H1 (cell line): ENCODE measurements at regions not wholly inside any gene's neighbourhood (a gene's known extent, or its start where the extent isn't known, plus 50 kb on each side); places are given as distances from the start of the nearest gene placed in this dataset.
"Not testable (repeated sequence)": the region's sequence is repeated elsewhere in the genome, so short reads cannot be mapped to it uniquely, and the experiment has no call there.

Experiments
- CTCF ChIA-PET: fragments of 300-600 bp; sonication (Branson Sonifier 250); formaldehyde crosslinking; loops from one replicate; lab custom pipeline; 2021; ENCODE audit not compliant: partially characterized antibody; lab: Charles Lee
- POLR2A ChIA-PET: fragments of 300-600 bp; sonication (Branson Sonifier 250); formaldehyde crosslinking; loops from one replicate; lab custom pipeline; 2021; ENCODE audit warnings: inconsistent platforms; ENCODE audit not compliant: partially characterized antibody; lab: Charles Lee
- DNase-seq, 2 experiments: peaks; one replicate each; pipeline versions ENCODE4 v3.0.0 to v3.0.0-alpha.2; 2010 to 2022; ENCODE audit warnings: low spot score in 2 of 2, low read depth in 1 of 2, mixed read lengths in 1 of 2
- FAIRE-seq: peaks from 2 replicates; lab custom pipeline; 2011; peaks lifted over from hg19 to GRCh38; lab: Jason Lieb, UNC
- H2AFZ ChIP-seq: 2 replicates; pipeline ENCODE4 v1.8.1; 2012; ENCODE audit warnings: low read length, inconsistent platforms
- H2AK5ac ChIP-seq: 2 replicates; pipeline ENCODE4 v1.6.1; 2013; ENCODE audit warnings: low read depth, low read length
- H2BK120ac ChIP-seq: replicated peaks from 2 replicates; pipeline ENCODE3; 2013; ENCODE audit warnings: low read depth, low read length, inconsistent platforms
- H2BK12ac ChIP-seq: 2 replicates; pipeline ENCODE4 v1.6.1; 2013; ENCODE audit warnings: low read depth, low read length
- H2BK15ac ChIP-seq: 2 replicates; pipeline ENCODE4 v1.6.1; 2013; ENCODE audit warnings: low read length
- H2BK20ac ChIP-seq: 2 replicates; pipeline ENCODE4 v1.6.1; 2013; ENCODE audit warnings: low read length
- H2BK5ac ChIP-seq: 2 replicates; pipeline ENCODE4 v1.6.1; 2013; ENCODE audit warnings: low read depth, low read length
- H3K14ac ChIP-seq: 2 replicates; pipeline ENCODE4 v1.6.1; 2013; ENCODE audit warnings: inconsistent platforms; ENCODE audit not compliant: insufficient read length
- H3K18ac ChIP-seq: 2 replicates; pipeline ENCODE4 v1.6.1; 2013; ENCODE audit warnings: low read length; ENCODE audit errors: extremely low read depth
- H3K23ac ChIP-seq: 2 replicates; pipeline ENCODE4 v1.6.1; 2013; ENCODE audit warnings: inconsistent platforms; ENCODE audit not compliant: insufficient read length
- H3K23me2 ChIP-seq: 2 replicates; pipeline ENCODE4 v1.6.1; 2013; ENCODE audit warnings: low read depth, low read length
- H3K27ac ChIP-seq: 2 replicates; pipeline ENCODE4 v1.6.1; 2011; ENCODE audit warnings: low read depth, low read length, inconsistent platforms
- H3K27me3 ChIP-seq, 4 experiments: replicated peaks in 1 of 4; 1 replicate in 1 of 4; 2 replicates in 3 of 4; pipeline versions ENCODE4 v1.6.1 to v1.8.1; 2011 to 2013; ENCODE audit warnings: low read length in 3 of 4, mild to moderate bottlenecking in 3 of 4, inconsistent platforms in 2 of 4, mixed read lengths in 2 of 4, moderate library complexity in 1 of 4; ENCODE audit not compliant: control insufficient read depth in 3 of 4, insufficient read depth in 3 of 4; ENCODE audit errors: extremely low read depth in 1 of 4
- H3K36me3 ChIP-seq, 4 experiments: 2 replicates each; pipeline versions ENCODE4 v1.6.1 to v1.8.1; 2011 to 2013; ENCODE audit warnings: mild to moderate bottlenecking in 4 of 4, low read length in 3 of 4, moderate library complexity in 2 of 4, control low read depth in 1 of 4, inconsistent platforms in 1 of 4; ENCODE audit not compliant: insufficient read depth in 4 of 4, control insufficient read depth in 2 of 4
- H3K4ac ChIP-seq: replicated peaks from 2 replicates; pipeline ENCODE3; 2013; ENCODE audit warnings: low read length, low read depth, mixed read lengths, inconsistent platforms; ENCODE audit not compliant: insufficient read length
- H3K4me1 ChIP-seq, 4 experiments: replicated peaks in 1 of 4; 1 replicate in 1 of 4; 2 replicates in 3 of 4; pipeline versions ENCODE4 v1.6.1 to v1.8.1; 2011 to 2013; ENCODE audit warnings: low read length in 3 of 4, inconsistent platforms in 2 of 4, mixed read lengths in 1 of 4; ENCODE audit not compliant: insufficient read depth in 4 of 4, control insufficient read depth in 3 of 4
- H3K4me2 ChIP-seq, 2 experiments: 2 replicates each; pipeline versions ENCODE4 v1.6.1 to v1.8.1; 2011 to 2013; ENCODE audit warnings: low read depth in 2 of 2, low read length in 2 of 2, control low read depth in 1 of 2, inconsistent platforms in 1 of 2, mild to moderate bottlenecking in 1 of 2; ENCODE audit not compliant: insufficient read depth in 1 of 2
- H3K4me3 ChIP-seq, 4 experiments: fragments of 200-600, 300-600 bp in 1 of 4; sonication (generic), shearing (Covaris generic), sonication (Bioruptor Twin) in 1 of 4; 2 replicates each; pipeline versions ENCODE4 v1.5.1 to v1.8.1; 2011 to 2016; ENCODE audit warnings: low read length in 4 of 4, low read depth in 3 of 4, control low read depth in 2 of 4, inconsistent platforms in 2 of 4, mild to moderate bottlenecking in 2 of 4, mixed read lengths in 1 of 4, moderate library complexity in 1 of 4; ENCODE audit not compliant: insufficient read depth in 2 of 4; ENCODE audit errors: extremely low read depth in 1 of 4
- H3K56ac ChIP-seq: replicated peaks from 2 replicates; pipeline ENCODE3; 2013; ENCODE audit warnings: low read depth, mild to moderate bottlenecking, mixed read lengths, low read length, inconsistent platforms; ENCODE audit not compliant: insufficient read length
- H3K79me1 ChIP-seq: 2 replicates; pipeline ENCODE4 v1.6.1; 2013; ENCODE audit warnings: low read depth, low read length, control low read depth
- H3K79me2 ChIP-seq, 2 experiments: 2 replicates each; pipeline versions ENCODE4 v1.6.1 to v1.8.1; 2012 to 2013; ENCODE audit warnings: low read length in 2 of 2, mild to moderate bottlenecking in 2 of 2, inconsistent platforms in 1 of 2; ENCODE audit not compliant: insufficient read depth in 2 of 2, control insufficient read depth in 1 of 2
- H3K9ac ChIP-seq, 4 experiments: replicated peaks in 1 of 4; 1 replicate in 1 of 4; 2 replicates in 3 of 4; pipeline versions ENCODE4 v1.6.1 to v1.8.1; 2011 to 2013; ENCODE audit warnings: low read depth in 3 of 4, low read length in 3 of 4, control low read depth in 2 of 4, mild to moderate bottlenecking in 2 of 4, moderate library complexity in 2 of 4, inconsistent platforms in 1 of 4; ENCODE audit errors: extremely low read depth in 1 of 4
- H3K9me3 ChIP-seq, 2 experiments: 2 replicates each; pipeline versions ENCODE4 v1.6.1 to v1.8.1; 2012 to 2013; ENCODE audit warnings: mild to moderate bottlenecking in 2 of 2, moderate library complexity in 2 of 2, control low read depth in 1 of 2, inconsistent platforms in 1 of 2, low read depth in 1 of 2, low read length in 1 of 2, mixed read lengths in 1 of 2; ENCODE audit not compliant: insufficient read depth in 2 of 2
- H4K20me1 ChIP-seq, 2 experiments: replicated peaks in 1 of 2; 2 replicates each; pipeline versions ENCODE3 to v1.8.1; 2011 to 2013; ENCODE audit warnings: inconsistent platforms in 2 of 2, low read length in 2 of 2, mild to moderate bottlenecking in 1 of 2; ENCODE audit not compliant: insufficient read depth in 2 of 2, control insufficient read depth in 1 of 2
- H4K5ac ChIP-seq: 2 replicates; pipeline ENCODE4 v1.6.1; 2013; ENCODE audit warnings: low read length, low read depth, mixed read lengths, inconsistent platforms; ENCODE audit not compliant: insufficient read length
- H4K8ac ChIP-seq: 2 replicates; pipeline ENCODE4 v1.8.0; 2013; ENCODE audit warnings: mild to moderate bottlenecking, moderate library complexity, low read length, inconsistent platforms; ENCODE audit not compliant: insufficient read depth; ENCODE audit errors: extremely low read depth
- H4K91ac ChIP-seq: replicated peaks from 2 replicates; pipeline ENCODE3; 2013; ENCODE audit warnings: low read length, mixed read lengths, inconsistent platforms; ENCODE audit not compliant: insufficient read length
- WGBS, 2 experiments: shearing (Covaris generic) in 1 of 2; methylation state at CpG; one replicate each; pipeline versions ENCODE4 v1.1.6 to v1.1.7; 2013 to 2015; ENCODE audit warnings: low lambda C conversion rate in 2 of 2, mixed read lengths in 2 of 2, inconsistent platforms in 1 of 2, low coverage in 1 of 2, missing lambda C conversion rate in 1 of 2; ENCODE audit not compliant: insufficient replicate concordance in 2 of 2, insufficient coverage in 1 of 2, insufficient read length in 1 of 2; ENCODE audit errors: extremely low coverage in 1 of 2, missing lambda C conversion rate in 1 of 2; 5-methylcytosine and 5-hydroxymethylcytosine counted together

GRCh38 chr7:35910621-35911020, 109.8 kb downstream of the SEPTIN7 start:
- H2BK12ac ChIP-seq, H2BK15ac ChIP-seq, H2BK120ac ChIP-seq, H3K9me3 ChIP-seq, H3K4ac ChIP-seq, H3K14ac ChIP-seq, H3K79me1 ChIP-seq, H3K79me2 ChIP-seq, H3K23ac ChIP-seq, FAIRE-seq, H3K4me3 ChIP-seq, DNase-seq, H2AK5ac ChIP-seq, H4K20me1 ChIP-seq, H3K18ac ChIP-seq, H2BK20ac ChIP-seq, H3K27ac ChIP-seq, H3K23me2 ChIP-seq, H3K9ac ChIP-seq, H2BK5ac ChIP-seq, H3K36me3 ChIP-seq, H4K5ac ChIP-seq, H3K27me3 ChIP-seq, H3K56ac ChIP-seq, H4K91ac ChIP-seq, POLR2A ChIA-PET, H3K4me2 ChIP-seq, H2AFZ ChIP-seq, H4K8ac ChIP-seq: not testable (repeated sequence)
- CTCF ChIA-PET: interaction anchor here (1.6 to 1.9 kb wide), 2 partner anchors 197 to 201 kb away, joined by 4 to 5 read pairs; no protein-coding TSS in a partner anchor
- 92% methylated on average over 3 of the region's 3 CpGs; no CpG with 5 or more reads in 1 of the 2 experiments for WGBS, 2 experiments
- peaks cover 2 to 14% (median 8%) of the 10 kb centered on the region in 4 experiments; a peak in 6 of 7 replicates for H3K4me1 ChIP-seq

DNA sequence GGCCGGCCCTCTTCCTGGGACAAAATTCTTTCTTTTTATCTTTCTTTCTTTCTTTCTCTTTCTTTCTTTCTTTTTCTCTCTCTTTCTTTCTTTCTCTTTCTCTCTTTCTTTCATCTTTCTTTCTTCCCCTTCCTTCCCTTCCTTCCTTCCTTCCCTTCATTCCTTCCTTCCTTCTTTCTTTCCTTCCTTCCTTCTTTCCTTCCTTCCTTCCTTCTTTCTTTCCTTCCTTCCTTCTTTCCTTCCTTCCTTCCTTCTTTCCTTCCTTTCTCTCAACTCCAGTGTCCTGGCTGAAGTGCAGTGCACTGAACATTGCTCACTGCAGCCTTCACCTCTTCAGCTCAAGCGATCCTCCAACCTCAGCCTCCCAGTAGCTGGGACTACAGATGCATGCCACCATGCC, 112.5 kb downstream of the SEPTIN7 start:
- H4K5ac ChIP-seq, H4K20me1 ChIP-seq, H2BK20ac ChIP-seq, H3K4me2 ChIP-seq, H3K9ac ChIP-seq, H3K23ac ChIP-seq, H2AK5ac ChIP-seq, H3K23me2 ChIP-seq, FAIRE-seq, H3K4me3 ChIP-seq, H3K27ac ChIP-seq, H2BK5ac ChIP-seq, H3K79me2 ChIP-seq, H4K8ac ChIP-seq, H2BK15ac ChIP-seq, H2BK12ac ChIP-seq, H3K79me1 ChIP-seq, H2BK120ac ChIP-seq, H3K56ac ChIP-seq, DNase-seq, H3K27me3 ChIP-seq, H3K18ac ChIP-seq, H3K4ac ChIP-seq, POLR2A ChIA-PET, H3K36me3 ChIP-seq, H2AFZ ChIP-seq, H3K9me3 ChIP-seq, H4K91ac ChIP-seq, H3K14ac ChIP-seq: not testable (repeated sequence)
- CTCF ChIA-PET: interaction anchor here (0.7 kb wide), 1 partner anchor 269 kb away, joined by 3 read pairs; no protein-coding TSS in a partner anchor
- WGBS, 2 experiments: 89% methylated on average over 2 of the region's 2 CpGs; no CpG with 5 or more reads in 1 of the 2 experiments
- peaks cover 1 to 10% (median 4%) of the 10 kb centered on the region in 4 experiments; a peak in 6 of 7 replicates for H3K4me1 ChIP-seq
